ENCODE measurements at regions not wholly inside any gene's neighbourhood (a gene's known extent, or its start where the extent isn't known, plus 50 kb on each side); places are given as distances from the start of the nearest gene placed in this dataset.

GRCh38 chr6:147829418-147829817, 320.9 kb downstream of the SAMD5 start:
- ATAC-seq (ENCODE audit: low read depth) = no peak
- Histone ChIP-seq H3K14ac (replicated peaks; ENCODE audit: low read depth, low read length) (no peak overlapping the region), H2BK120ac (ENCODE audit: low read depth, low read length) (no peak overlapping the region), H2AK9ac (replicated peaks; ENCODE audit: low read depth, low read length, poor library complexity) (no peak overlapping the region), H3K9me1 (ENCODE audit: insufficient read depth, low read length) (no peaks in the 10 kb centered on the region), H4K91ac (ENCODE audit: insufficient read depth, low read depth, low read length) (no peak overlapping the region), H3K23ac (ENCODE audit: low read depth, low read length) (no peak overlapping the region), H4K5ac (ENCODE audit: low read depth, low read length) (no peak overlapping the region), H3K56ac (ENCODE audit: extremely low read depth, insufficient read depth, low read length) (no peak overlapping the region), H3K36me3 (ENCODE audit: control insufficient read depth, insufficient read depth, low read length) (no peaks in the 10 kb centered on the region), H3K4me1 (ENCODE audit: control insufficient read depth, insufficient read depth, low read length) (no peaks in the 10 kb centered on the region), H3K18ac (ENCODE audit: low read depth, low read length) (no peak overlapping the region), H2BK15ac (ENCODE audit: low read depth, low read length) (no peak overlapping the region), H3K4me3 (ENCODE audit: insufficient read depth, low read depth, low read length) (no peak overlapping the region), H2BK20ac (ENCODE audit: low read depth, low read length) (no peak overlapping the region), H3K79me1 (ENCODE audit: low read depth in 1 of 2, low read length in 2 of 2) (no peaks in the 10 kb centered on the region), H3K27me3 (ENCODE audit: control insufficient read depth, insufficient read depth, low read length) (0 out of 2 replicates have a peak, but pooled peaks cover 2% of the 10 kb centered on the region), H4K20me1 (ENCODE audit: insufficient read depth, low read length) (no peaks in the 10 kb centered on the region), H3K4me2 (ENCODE audit: low read depth, low read length) (no peak overlapping the region), H4K8ac (ENCODE audit: low read depth in 2 of 2, low read length in 2 of 2) (no peak overlapping the region), H3K27ac (ENCODE audit: insufficient read depth, low read length) (no peak overlapping the region), H2BK5ac (ENCODE audit: low read depth, low read length, poor library complexity, severe bottlenecking) (no peak overlapping the region), H3K9me3 (ENCODE audit: control insufficient read depth, insufficient read depth, low read length) (no peaks in the 10 kb centered on the region), H3K9ac (ENCODE audit: low read depth, low read length) (no peak overlapping the region), H2AFZ (replicated peaks; ENCODE audit: low read length, poor library complexity) (no peak overlapping the region), H2AK5ac (ENCODE audit: low read depth, low read length) (no peak overlapping the region), H3K4ac (ENCODE audit: low read depth, low read length) (no peak overlapping the region)
- BruUV-seq (replicated peaks) = no TSS peak
- dilution Hi-C loops (cut with HindIII; ENCODE audit: low sequenced_read_pairs, unreplicated experiment) = no loop called here
- CTCF ChIA-PET = no interaction called here
- intact Hi-C loops (cut with micrococcal nuclease) = no loop called here
- TF ChIP-seq POLR2A (IDR thresholded peaks at IDR 0.05; ENCODE audit: low read depth, low read length) (no peak), RAD21 (IDR thresholded peaks at IDR 0.05; ENCODE audit: low read length) (no peak), CEBPB (IDR thresholded peaks at IDR 0.05; ENCODE audit: low read depth, low read length) (no peak), MAFK (IDR thresholded peaks at IDR 0.05; ENCODE audit: low read depth, low read length) (no peak), BHLHE40 (IDR thresholded peaks at IDR 0.05; ENCODE audit: low read depth, low read length) (no peak), MAZ (IDR thresholded peaks at IDR 0.05; ENCODE audit: borderline replicate concordance, low read depth, low read length) (no peak), NFE2L2 (IDR thresholded peaks at IDR 0.05; ENCODE audit: low read depth, low read length) (no peak), ELK1 (IDR thresholded peaks at IDR 0.05; ENCODE audit: borderline replicate concordance, low read depth, low read length) (no peak), FOS (IDR thresholded peaks at IDR 0.05; ENCODE audit: low read depth, low read length) (no peak), USF2 (IDR thresholded peaks at IDR 0.05; ENCODE audit: low read depth, low read length) (no peak), SMC3 (IDR thresholded peaks at IDR 0.05; ENCODE audit: low read depth, low read length) (no peak), CHD1 (IDR thresholded peaks at IDR 0.05; ENCODE audit: low read depth, low read length) (no peak), RFX5 (IDR thresholded peaks at IDR 0.05; ENCODE audit: low read depth, low read length) (no peak)
- no peak for DNase-seq
- POLR2A ChIA-PET (ENCODE audit: unreplicated experiment) = no interaction called here
- in situ Hi-C loops (cut with MboI; ENCODE audit: low sequenced_read_pairs) = no loop called here
- WGBS, 2 experiments (ENCODE audit: extremely low coverage in 2 of 2, insufficient read length in 1 of 2) = no CpG with 5 or more reads among the region's 1 CpG

All from IMR-90 (cell line).